HG03442 (cell line): ENCODE measurements at regions not wholly inside any gene's neighbourhood (a gene's known extent, or its start where the extent isn't known, plus 50 kb on each side); places are given as distances from the start of the nearest gene placed in this dataset.
"Not testable (repeated sequence)": the region's sequence is repeated elsewhere in the genome, so short reads cannot be mapped to it uniquely, and the experiment has no call there.

ENCODE experiments used
- ATAC-seq: cut with Tn5 transposase; IDR thresholded peaks from one replicate; pipeline ENCODE4 v1.9.1; 2021; ENCODE audit warnings: mild to moderate bottlenecking, moderate library complexity; ENCODE audit not compliant: unreplicated experiment

DNA sequence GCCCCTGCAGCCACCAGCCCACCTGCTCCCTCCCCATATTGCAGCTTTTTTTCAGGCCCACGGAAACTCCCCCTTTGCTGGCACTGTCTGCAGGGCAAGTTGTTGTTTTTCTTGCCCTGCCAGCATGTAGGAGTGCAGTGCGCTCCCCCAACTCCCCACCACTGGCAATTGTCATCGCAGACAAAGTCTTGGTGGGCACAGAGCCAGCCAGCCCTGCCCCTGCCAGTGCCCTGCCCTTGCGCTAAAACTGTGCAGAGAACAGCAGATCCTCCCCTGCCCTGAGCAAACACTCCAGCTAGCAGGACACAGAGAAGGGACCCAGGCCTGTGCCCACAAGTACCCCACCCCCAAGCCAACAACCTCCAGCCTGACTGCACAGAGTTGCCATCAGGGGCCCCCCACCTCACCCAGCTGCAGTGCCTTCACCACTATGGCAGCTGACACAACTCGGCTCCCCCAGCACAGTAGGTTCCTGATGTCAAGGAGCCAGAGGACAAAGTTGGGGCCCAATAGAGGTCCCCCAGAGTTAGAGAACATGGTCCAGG lies 158.1 kb upstream of the ARHGAP42 start:
- no peak for ATAC-seq

DNA sequence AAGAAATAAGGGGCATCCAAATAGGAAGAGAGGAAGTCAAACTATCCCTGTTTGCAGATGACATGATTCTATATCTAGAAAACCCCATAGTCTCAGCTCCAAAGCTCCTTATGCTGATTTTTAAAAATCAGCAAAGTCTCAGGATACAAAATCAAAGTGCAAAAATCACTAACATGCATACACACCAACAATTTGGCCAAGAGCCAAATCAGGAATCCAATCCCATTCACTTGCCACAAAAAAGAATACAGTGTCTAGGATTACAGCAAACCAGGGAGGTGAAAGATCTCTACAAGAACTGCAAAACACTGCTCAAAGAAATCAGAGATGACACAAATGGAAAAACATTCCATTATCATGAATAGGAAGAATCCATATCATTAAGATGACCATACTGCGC lies 155.8 kb upstream of the ARHGAP42 start:
- ATAC-seq, result not testable (repeated sequence)

DNA sequence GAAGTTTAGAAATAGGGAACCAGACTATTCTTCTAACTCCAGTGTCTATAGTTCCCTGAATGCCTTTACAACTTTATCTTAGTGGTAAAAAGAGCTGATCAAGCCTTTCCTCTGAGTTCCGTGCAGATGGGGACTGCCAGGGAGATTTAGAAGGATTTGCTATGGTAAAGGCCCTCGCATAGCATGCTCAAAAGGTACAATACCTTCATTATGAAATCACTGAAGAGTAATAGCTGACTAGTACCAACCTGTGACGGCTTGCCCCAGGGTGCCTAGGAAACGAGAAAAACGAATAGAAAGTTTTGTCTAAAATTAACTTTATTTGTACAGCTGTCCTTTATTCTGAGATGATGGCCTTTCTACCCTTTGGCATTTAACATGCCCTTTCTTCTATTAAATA lies 150.1 kb upstream of the ARHGAP42 start:
- ATAC-seq, result no peak

DNA sequence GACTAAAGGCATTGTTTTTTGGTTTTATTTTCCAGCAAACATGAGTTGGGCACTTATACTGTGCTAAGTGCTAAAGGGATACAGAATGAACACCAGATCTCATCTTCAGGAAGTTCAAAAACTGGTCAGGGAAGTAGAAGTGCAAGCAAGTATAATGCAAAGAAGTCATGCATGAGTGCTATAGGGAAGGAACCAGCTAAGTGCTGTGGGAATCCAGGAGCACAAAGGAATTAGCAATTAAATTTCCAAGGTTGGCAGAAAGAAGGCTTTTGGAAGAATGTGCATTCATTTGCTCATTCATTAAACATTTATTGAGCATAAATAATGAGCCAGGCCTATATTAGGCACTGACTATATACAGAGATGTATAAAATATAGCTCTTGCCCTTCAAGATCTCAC lies 143.7 kb upstream of the ARHGAP42 start:
- ATAC-seq, result no peak

DNA sequence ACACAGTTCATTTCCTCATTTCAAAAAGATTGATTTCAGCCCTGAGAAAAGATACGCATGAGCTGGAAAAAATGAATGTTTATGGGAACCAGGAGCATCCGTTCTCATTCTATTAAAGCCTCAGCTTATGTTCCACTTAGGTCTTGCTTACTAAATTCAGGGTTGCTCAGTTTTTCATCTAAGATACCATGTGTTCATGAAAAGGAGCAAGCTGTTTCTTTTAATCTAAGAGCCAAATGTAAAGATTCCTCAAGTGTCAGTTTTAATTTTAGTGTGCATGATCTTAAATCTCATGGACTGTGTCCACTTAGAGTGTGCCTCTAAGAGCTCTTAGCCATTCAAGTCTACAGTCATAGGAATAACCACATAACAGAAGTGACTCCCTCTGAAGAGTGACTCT lies 141.5 kb upstream of the ARHGAP42 start:
- ATAC-seq, result no peak

DNA sequence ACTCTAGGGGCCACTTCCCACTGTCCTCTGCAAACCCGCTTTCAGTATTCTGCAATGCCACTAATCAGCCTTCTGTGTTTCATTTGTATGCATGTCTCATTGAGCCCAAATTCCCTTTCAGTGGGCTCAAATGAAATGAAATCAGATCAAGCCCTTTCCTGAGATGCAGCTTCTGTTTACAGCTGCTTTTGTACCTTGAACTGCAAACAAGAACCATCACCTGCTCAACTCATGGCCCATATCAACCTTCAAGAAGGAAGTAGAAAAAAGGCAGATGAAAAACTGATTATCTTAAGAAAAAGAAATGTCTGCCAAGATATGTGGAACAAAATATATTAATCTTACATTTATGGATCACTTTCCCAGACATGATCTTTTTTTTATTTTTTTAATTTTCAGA lies 141.1 kb upstream of the ARHGAP42 start:
- ATAC-seq, result no peak

DNA sequence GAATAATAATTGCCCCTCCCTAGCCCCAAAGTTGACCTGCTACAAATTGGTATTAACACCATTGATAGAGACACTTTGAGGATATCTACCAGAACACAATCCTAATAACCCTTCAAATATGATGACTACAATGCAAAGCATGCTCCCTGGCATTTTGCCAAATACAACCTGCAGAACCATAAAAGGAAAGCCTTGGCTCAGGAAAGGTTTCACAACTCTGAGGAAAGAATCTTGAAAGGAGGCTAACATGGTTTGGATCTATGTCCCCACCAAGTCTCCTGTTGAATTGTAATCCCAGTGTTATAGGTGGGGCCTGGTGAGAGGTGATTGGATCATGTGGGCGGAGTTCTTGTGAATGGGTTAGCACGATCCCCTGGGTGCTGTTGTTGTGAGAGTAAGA lies 140.4 kb upstream of the ARHGAP42 start:
- ATAC-seq, result no peak

DNA sequence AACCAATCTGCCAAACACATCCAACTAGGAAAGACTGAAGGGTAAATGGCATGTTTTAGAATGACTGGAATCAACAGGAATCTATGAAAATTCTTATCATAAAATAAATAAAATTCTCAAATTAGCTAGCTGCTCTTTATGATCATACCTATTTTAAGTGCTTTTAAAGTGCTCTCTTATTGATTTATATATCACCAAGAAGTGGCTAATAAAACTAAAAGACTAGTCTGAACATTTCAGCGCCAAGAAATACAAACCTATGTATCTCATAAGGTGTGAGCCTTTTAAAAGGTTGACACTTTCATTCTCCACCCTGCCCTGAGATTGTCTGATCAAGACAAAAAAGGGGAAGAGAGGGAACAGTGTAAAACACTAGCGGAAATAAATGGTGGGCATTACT lies 136.8 kb upstream of the ARHGAP42 start:
- ATAC-seq, result no peak

DNA sequence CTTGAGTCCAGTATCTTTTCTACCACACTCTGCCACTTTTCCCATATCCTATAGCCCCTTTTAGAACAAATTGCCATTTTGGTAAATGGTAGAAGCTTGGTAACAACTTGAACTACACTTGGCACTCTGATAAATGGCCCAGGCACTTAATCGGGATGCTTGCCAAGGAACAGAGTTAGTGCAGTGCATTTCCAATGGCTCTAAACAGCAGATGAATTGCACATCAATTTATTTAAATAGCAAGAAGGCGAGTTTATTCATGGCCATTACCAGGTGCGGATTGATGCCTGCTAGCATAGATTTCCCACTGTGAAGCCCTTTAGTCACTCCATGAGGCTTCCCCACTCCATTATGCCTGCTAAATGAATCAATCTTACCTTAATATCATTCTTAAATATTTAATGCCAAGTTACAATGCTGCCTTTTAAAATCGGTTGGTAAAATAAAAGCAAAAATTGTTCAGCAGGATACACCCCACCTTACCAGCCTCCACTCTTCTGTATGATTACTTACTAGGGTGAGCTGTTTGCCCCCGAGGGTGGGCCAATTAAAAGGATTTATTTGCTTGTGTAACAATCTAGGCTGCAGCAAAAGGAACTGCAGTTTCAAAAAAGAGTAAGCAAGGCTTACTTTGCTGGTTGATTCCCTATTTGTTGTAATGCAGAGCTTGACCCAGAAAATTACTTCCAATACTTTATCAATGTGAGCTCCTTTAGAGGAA lies 136.0 kb upstream of the ARHGAP42 start:
- ATAC-seq, result no peak

DNA sequence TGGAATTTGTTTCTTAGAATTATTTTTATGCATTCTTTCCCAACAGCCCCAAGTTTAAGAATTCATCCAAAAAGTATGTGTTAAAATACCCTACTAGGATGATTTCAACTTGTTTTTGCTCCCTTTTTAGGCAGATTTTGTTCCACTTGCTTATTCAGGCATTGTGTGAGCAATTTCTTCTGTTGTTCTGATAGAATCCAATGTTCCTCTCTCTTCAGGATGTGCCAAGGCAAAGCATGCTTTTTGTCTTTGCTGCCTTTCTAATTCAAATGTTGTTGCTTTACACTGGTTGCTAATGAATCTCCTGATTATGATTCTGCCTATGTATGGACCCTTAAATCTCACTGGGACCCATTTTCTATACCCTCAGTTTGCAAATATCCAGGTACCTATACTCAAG lies 131.2 kb upstream of the ARHGAP42 start:
- no peak for ATAC-seq

DNA sequence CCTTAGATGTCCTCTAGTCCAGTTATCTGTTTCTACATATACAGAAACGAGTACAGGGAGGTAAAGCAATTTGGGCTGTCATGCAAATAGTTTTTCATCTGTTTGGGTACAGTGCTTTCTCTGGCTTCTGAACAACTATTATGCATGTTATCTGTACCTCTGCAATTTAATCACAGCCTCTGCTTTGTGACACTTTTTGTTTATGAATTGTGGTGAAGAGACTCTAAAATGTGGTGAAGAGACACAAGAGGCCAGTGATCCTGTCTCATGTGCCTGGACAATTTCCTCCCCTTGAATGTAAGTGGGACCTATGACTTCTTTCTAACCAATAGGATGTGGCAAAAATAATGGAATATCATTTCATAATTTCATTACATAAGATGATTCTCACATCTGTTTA lies 130.3 kb upstream of the ARHGAP42 start:
- ATAC-seq, result no peak

DNA sequence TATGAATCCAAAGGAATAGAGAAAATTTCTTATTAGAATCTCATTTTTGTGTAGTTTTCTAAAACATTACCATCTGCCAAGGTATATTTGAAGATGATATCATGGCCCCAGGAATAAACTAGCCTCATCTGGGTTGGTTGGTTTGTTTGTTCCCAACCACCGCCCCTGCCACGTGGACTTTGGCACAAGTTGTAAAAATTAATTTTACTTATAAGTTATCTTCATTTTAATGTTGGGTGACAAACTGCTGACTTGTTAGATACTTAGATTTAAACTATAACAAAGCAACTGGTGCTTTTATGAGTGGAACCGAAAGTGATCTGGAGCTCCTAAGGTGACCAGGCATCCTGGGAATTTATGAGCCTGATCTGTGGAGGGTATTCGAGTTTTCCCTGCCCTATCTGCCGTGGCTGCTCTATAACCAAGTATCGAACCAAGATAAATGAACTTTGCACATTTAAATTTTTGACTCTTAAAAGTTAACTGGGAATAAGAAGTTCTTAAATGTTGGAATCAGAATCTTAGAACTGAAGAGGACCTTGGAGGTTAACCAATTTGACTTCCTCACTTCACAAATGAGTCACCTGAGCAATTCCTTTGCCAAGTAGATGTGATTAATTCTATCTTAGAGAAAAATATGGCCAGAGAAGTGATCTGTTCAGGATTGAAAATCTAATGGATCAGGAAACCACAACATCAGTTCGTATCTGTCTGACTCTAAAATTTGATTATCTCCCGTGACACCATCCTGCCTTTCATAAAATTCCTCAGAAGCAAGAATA lies 129.1 kb upstream of the ARHGAP42 start:
- ATAC-seq, result no peak

DNA sequence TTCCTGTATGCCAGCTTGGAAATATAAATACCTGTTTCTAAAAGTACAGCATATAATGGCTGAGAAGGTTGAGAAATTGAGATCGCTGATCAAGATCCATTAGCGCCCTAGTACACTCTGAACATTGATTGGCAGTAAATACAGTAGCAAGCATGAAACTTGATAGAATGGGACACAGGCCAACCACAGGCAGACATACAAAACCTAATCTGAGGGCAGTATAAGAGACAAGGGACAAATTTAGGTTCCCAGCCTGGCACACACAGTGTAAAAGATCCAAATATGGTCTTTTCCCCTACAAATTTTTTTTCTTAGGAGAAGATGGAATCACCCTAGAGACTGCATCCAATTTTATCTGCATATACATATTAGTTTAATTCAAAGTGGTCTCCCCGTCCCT lies 126.5 kb upstream of the ARHGAP42 start:
- ATAC-seq, result no peak

DNA sequence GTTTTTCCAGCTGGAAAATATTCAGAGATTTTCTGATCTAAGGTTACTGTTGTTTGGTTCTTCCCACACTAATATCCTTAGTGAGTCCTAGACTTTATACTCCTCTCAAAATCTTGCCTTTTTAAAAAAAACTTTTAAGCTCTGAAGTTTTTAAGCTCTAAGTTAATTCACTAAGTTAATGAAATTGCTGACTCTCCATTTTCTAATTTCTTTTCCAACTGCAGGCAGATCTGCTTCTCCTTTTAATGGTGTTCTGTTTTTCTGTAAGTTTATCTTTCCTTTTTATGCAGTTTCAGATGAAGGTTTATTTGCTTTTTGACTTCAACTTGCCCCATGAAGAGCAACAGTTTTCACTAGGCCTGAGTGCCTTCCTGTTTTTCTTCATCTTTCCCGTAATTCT lies 125.8 kb upstream of the ARHGAP42 start:
- ATAC-seq, result no peak

DNA sequence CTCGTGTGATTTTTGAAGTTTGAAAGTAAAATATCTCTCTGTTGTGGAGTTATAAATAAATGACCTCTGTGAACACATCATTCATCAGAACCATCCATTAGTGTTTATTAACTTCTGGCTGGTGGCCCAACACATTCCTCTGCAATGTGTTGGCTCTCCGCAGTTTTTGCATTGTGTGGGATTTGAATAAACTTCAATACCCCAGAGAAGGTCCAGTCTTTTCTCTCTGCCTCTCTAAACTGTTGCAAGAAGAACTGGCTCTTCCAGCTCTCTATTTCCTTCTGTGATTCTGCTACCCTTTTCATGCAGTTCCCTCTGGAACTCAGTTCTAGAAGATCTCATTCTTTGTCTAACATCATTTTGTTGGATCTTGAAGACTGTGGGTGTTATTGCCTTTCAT lies 125.0 kb upstream of the ARHGAP42 start:
- no peak for ATAC-seq

DNA sequence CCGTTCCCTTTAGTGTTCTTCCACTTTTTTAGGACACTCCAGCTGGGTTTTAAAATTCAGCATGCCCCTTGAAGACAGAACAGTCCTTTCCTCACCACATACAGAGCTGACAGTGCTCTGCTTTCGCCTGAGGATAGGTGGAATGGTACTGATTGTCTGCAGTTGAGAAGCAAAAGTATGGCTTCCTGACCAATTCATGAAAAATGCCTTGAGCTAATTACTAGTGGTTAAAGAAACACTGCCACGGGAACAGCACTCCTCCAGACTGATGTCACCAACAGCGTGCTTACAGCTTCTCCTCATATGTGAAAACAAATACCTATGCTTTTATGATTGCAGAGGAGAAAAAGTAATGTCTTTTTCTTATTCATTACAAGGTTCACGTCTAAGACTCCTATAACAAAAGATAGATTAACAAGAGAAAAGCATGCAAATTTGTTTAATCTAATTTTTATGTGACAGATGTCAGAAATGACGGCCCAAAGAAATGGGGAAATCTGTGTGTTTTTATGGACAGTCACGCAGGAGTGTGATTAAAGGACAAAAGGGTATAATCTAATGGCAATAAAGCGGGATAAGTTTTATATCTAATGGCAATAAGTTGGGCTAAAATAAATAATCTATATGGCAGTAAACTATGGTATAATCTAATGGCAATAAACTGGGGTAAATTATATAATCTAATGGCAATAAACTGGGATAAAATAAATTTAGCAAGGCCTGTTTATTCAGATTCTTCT lies 123.4 kb upstream of the ARHGAP42 start:
- no peak for ATAC-seq

DNA sequence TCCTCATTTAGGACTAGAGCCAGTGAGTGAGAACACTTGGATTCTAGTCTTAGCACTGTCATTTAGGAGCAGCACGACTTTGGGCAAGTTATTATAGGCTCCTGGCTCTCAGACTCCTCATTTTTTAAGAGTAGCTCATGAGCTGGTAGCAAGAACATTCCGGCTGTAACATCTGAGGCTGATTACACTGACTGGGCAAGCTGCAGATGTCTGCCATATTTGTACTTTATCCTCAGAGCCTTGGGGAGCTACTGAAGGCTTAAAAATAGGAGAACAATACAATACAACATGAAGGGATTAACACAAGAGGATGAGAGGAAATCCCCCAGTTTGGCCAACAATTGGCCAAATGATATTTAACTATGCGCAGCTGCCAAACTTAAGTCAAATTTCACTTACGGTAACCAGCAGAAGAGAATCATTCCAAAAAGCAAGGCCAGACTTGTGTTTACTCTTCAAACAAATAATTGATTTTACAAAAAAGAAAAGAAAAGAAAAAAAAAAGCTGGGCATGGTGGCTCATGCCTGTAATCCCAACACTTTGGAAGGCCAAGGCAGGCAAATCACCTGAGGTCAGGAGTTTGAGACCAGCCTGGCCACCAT lies 113.1 kb upstream of the ARHGAP42 start:
- no peak for ATAC-seq

DNA sequence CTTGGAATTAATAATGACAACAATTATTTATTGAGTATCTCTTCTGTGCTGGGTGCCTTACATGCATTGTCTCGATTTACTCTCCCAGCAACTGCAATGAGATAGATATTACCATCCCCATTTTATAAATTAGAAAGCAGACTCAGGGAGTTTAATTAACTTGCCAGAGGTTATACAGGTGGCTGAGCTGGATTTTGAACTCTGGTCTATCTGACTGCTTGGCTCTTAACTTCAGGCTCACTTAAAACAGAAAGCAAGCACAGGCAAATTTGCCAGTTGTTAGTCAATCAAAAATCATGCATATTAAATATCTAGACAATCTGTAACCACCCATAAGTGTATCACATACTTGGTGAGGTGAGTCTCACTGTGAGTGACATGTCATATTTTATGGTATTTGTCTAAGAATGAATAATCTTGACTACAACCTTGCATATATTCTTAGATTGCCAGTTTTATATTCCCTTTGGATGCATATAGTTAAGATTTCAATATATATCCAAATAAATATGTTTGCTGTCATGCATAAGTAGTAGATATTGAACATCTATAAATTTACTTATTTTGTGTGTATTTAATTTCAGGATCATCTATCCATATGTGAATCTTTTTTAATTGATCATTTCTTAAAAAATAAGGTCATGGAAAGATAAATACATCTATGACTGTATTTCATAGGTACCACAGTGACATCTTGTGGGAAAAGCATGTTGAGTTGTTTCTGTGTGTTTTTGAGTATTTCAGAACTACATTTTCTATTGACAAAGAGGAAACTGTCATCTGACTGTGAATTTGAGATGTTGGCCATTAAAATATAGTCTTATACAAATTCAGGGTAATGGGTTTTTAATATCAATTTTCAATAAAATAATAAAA lies 112.0 kb upstream of the ARHGAP42 start:
- no peak for ATAC-seq

DNA sequence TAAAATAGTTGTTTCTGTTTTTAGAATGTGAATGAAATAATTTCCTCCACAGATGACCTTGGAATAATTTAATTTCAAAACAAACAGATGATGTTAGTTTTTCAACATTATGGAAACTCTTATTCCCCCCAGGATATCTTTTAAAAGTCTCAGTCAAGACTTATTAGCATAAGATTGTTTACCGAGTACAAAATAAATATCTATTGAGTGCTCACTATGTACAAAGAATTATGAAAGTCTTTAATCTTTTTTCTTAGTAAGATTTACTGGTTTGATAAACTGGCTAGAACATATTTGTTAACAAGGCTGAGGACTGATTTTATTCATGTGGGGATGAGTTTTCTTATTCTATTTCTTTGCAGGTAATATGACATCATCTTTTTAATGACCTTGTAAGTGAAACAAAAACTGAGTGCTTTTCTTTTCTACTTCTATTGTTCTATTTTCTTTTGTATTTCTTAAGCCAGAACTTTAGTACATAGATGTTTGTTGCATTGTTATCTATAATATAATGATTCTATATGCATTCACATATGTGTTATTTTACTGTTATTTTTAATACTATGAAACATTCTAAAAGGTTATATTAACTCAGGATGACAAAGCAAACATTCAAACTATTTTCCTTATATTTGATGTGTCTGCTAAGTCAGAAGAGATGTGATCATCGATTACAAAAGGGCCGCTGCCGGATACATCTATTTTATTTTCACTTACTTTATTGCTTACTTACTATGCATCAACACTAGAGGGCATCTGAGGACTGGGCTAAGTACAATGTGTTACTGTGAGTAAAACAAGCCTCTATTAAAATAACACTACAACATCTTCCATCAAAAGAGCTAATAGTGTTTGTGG lies 111.0 kb upstream of the ARHGAP42 start:
- ATAC-seq, result peak; percentile 88

DNA sequence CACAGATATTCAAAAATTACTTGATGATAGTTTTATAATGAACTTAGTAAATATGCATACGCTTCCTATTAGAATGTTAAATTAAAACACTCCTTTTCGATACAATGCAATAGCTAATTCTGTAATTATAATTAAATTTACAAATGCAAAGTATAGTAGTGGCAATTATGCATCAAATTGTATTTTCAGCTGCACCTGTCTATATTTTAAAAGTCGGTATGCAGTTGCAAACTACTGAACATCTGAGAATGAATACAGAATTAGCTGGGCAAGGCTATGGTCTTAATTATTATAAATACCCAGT lies 110.4 kb upstream of the ARHGAP42 start:
- ATAC-seq, result no peak
